ENCODE measurements at regions not wholly inside any gene's neighbourhood (a gene's known extent, or its start where the extent isn't known, plus 50 kb on each side); places are given as distances from the start of the nearest gene placed in this dataset.
"Not testable (repeated sequence)": the region's sequence is repeated elsewhere in the genome, so short reads cannot be mapped to it uniquely, and the experiment has no call there.

GRCh38 chr9:38952715-38953341, 232.9 kb upstream of the FAM240B start:
- TF ChIP-seq AFF4 (CRISPR knock-in tag; IDR thresholded peaks at IDR 0.05); STAT6 (CRISPR knock-in tag; IDR thresholded peaks at IDR 0.05; ENCODE audit: borderline replicate concordance); CTCF (CRISPR knock-in tag; IDR thresholded peaks at IDR 0.05); AHDC1 (CRISPR knock-in tag; IDR thresholded peaks at IDR 0.05; ENCODE audit: borderline replicate concordance); ZNF30 (CRISPR knock-in tag; IDR thresholded peaks at IDR 0.05); ZBTB7B (CRISPR knock-in tag; IDR thresholded peaks at IDR 0.05); SPEN (CRISPR knock-in tag; IDR thresholded peaks at IDR 0.05; ENCODE audit: low read depth); KDM5A (IDR thresholded peaks at IDR 0.05; ENCODE audit: borderline replicate concordance, low read length); NR2F1 (CRISPR knock-in tag; IDR thresholded peaks at IDR 0.05); SALL2 (CRISPR knock-in tag; IDR thresholded peaks at IDR 0.05); PATZ1 (CRISPR knock-in tag; IDR thresholded peaks at IDR 0.05); ZBTB8A (CRISPR knock-in tag; IDR thresholded peaks at IDR 0.05; ENCODE audit: borderline replicate concordance, low read depth); E2F5 (CRISPR knock-in tag; conservative IDR thresholded peaks at IDR 0.05); ZXDC (CRISPR knock-in tag; IDR thresholded peaks at IDR 0.05): not testable (repeated sequence)

Data from HepG2 (cell line).